AG08396 (cell line): ENCODE measurements at regions not wholly inside any gene's neighbourhood (a gene's known extent, or its start where the extent isn't known, plus 50 kb on each side); places are given as distances from the start of the nearest gene placed in this dataset.
"Not testable (repeated sequence)": the region's sequence is repeated elsewhere in the genome, so short reads cannot be mapped to it uniquely, and the experiment has no call there.

Experiments
- DNase-seq: peaks from one replicate; pipeline ENCODE4 v3.0.0; 2012; ENCODE audit warnings: low spot score, mixed read lengths

DNA sequence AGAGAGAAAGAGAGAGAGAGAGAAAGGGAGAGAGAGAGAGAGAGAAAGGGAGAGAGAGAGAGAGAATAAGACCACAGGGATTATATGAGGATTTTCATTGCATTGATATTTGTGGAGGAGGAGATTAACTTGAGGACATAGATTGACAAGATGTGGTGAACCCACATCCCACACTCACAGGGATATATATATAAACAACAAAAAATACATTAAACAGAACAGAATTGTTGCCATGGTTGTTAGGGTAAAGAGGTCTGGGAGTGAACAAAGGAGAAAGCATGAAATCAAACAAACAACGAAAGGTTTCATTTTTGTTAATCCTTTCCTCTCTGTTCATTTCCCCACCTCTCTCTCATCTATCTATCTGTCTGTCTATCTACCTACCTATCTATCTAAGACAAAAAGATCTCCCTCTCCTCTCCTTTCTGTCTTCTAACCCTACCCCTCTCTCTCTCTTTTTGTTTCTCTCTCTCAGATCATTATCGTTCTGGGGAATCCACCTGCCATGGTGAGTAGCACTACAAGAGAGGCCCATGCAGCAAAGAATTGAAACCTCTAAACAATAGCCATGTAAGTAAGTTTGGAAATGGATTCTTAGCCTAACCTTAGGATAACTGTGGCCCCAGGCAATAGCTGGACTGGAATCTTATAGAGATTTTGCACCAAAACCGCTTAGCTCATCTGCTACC lies 280.9 kb downstream of the RAP2B start:
- DNase-seq = no peak

DNA sequence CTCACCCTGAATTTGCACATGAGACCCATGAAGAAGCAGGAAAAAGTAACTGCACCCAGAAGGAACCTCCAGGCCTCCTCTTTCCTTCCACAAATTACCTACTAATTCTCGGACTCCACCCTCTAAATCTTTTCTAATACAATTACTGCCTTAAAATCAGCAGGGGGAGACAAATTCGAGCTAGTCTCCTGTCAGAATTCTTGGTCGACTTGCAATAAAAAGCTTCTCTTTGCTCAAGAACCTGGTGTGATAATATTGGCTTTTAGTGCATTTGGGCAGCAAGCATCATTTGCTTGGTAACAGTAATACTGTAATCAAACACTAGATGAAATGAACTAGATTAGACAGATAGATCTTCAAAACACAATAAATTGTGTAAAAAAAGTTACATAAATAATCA lies 281.9 kb downstream of the RAP2B start:
- DNase-seq = no peak

DNA sequence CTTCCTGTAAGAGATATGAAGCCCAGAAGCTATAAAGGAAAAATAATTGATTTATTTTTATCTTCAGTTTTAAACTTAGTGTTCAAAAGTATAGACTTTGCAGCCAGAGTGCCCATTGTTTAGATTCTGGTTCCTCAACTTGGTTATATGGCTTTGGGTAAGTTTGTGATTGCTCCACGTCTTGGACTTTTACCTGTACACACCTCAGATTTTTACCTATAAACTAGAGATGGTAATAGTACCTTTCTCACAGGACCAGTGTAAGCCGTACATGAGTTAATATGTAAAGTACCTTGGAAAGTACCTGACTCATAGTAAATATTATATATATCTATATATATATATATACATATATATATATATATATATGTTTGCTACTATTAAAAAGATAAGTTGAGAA lies 283.8 kb downstream of the RAP2B start:
- DNase-seq = no peak

DNA sequence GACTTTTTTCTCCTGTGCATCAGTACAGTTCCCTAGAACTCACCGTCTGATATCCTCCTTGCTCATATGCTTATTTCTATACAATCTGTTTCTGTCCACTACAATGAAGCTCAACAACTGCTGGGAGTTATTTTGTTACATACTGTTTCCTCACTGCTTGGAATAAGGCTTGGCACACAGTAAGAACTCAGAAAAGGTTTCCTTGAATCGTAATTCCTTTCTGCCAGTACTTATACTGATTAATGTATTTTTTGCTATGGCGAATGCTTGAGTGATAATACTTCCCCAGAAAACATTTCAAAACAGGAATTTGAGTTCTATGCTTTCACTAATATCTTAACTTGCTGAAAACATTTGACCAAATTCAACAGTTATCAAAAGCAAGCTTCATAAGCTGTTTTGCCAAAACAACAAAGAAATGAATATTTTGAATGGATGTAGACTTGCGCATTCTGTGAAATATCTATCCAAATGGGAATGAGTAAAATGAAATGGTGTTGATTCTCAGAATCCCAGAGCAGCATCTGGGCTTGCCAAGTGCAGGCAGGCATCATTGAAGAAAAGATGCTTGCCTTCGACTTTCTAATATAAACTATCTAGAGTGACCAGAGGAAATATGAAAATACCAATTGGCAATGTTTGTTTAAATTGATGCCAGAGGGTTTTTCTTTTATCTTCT lies 286.3 kb downstream of the RAP2B start:
- no peak for DNase-seq

DNA sequence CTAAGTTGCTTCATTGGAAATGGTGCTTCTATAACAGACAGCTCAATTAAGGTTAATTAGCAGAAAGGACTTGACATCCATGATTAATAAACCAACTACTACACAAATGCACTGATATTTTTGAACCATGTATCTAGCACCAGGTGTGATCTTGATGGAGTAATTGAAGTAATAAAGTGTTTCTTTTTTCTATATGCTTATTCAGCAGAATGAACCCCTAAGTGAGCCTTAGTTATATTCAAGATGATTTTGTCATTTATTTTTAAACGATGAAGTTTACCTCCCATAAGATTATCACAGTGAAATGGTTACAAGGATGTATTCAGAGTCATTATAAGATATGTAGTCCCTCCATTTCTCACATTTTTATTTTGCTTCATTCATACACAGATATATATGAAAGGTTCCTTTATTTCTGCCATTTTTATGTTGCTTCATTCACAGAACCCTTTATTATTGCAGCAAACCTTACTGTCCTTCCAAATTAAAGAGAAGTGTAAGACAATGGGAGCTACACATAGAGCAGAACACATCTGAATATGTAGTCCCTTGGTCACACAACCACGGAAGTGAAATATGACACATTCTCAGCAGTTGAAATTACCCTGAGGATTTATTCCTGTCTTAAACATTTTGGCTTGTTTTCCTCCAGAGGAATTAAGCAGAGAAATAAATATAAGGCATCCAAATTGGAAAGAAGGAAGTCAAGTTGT lies 295.0 kb downstream of the RAP2B start:
- DNase-seq = no peak

DNA sequence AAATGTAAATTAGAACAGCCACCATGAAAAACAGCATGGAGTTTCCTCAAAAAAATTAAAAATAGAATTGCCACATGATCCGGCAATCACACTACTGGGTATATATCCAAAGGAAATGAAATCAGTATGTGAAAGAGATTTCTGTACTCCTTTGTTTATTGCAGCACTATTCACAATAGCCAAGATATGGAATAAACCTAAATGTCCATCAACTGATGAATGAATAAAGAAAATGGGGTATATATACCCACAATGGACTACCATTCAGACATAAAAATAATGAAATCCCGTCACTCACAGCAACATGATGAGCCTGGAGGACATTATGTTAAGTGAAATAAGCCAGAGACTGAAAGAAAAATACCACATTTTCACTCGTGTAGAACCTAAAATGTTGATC lies 296.9 kb downstream of the RAP2B start:
- no peak for DNase-seq

DNA sequence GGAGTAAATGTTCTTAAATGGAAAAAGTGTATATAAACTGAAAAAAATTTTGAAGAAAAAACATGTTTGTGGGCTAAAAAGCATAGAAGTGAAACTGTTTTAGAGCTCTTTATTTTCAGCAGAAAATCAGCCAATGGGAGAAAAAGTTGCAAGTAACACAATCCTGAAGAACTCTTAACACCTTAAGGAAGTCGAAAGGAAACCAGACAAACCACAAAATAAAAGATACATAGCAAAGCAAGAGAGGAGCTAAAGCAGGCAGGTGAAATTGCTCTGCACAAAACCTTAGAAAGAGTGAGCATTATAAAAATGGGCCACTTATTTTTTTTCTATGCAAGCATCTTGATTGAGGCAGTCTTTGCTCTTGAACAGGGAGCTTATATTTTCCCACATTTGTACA lies 300.5 kb downstream of the RAP2B start:
- no peak for DNase-seq

DNA sequence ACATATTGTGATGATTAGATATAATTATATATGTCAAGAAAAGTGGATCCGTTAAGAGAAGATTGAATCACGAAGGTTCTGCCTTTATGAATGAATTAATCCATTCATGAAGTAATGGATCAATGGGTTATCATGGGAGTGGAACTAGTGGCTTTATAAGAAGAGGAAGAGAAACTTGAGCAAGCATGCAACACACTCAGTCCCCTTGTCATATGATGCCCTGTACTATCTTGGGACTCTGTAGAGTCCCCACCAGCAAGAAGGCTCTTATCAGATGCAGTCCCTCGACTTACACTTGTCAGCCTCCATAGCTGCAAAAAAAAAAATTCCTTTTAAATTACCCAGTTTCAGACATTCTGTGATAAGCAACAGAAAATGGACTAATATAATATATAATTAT lies 301.9 kb downstream of the RAP2B start:
- no peak for DNase-seq

DNA sequence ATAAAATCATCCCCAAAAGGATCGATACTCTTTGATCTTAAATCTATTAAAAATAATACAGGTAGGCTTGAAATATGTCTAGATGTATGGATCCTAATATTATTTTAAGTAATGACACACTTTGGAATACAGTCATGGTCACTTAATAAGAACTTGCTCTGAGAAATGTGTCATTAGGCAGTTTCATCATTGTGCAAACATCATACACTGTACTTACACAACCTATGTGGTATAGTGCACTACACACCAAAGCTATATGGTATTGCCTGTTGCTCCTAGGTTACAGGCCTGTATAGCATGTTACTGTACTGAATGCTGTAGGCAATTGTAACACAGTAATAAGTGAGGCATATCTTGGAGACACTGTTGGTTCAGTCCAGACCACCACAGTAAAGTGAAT lies 307.1 kb downstream of the RAP2B start:
- DNase-seq = no peak

DNA sequence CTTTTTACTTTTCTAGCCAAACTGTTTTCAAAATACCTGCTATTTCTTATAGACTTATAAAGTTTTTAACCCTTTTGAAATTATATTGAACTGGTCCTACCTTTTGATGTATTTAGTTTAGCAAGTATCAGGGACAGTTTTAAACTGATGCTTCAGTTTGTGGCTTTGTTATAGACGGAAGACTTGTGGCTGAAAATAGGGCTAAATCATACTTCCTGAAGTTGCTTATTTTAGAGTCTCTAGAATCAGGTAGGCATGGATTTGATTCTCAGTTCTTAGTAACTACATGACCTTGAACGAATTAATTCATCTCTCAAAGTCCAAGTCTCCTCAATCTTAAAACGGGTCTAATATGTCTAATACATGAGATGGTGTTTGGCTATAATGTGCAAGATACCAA lies 322.8 kb downstream of the RAP2B start:
- DNase-seq = no peak

DNA sequence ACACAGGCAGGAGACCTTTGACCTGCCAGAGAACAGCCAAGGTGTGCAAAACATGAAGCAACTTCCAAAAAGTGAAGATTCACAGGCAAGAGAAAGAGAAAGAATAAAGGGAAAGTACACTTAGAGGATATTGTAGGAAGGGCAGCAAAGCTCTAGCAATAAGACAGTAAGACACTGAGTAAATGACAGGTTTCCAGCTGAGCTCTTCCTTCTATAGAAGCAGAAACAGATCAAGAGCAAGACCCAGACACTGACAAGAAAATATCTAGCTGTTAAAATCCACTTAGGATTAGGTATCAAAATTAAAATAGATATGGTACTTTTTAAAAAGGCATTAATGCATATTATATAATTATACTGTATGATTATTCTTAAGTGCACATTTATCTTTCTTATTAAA lies 333.4 kb downstream of the RAP2B start:
- no peak for DNase-seq

DNA sequence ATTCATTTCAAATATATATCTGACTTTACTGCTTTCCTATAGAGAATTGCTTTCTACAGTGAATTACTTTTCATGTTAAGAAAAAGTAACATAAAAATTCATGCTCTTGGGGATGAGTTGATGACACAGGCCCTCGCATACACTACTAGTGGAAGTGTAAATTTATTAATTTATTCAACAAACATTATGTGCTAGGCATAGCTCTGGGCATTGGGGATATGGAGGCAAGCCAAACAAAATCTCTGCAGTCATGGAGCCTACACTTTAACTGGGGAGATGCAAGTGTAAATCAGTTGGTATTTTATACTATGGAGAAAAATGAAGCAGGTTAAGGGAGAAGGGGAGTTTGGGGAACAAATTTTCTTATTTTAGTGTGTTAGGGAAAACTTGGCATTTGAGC lies 340.7 kb downstream of the RAP2B start:
- DNase-seq = no peak

DNA sequence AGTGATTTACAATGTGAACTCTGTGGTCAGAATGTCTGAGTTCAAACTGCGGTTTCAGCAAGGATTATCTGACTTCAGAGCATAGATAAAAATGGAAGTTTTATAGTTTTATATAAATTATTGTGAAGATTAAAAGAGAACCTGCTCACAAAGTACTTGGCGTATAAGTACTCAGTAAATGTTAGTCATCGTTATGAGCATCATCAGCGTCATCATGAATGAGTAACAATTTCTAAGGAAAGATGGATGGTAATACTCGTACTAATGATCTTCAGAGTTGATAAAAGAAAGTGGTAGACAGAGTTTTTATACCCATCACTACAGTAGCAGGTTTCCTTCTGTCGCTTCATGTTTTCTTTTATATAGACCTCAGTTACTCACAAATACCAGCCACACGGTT lies 341.8 kb downstream of the RAP2B start:
- DNase-seq = no peak

DNA sequence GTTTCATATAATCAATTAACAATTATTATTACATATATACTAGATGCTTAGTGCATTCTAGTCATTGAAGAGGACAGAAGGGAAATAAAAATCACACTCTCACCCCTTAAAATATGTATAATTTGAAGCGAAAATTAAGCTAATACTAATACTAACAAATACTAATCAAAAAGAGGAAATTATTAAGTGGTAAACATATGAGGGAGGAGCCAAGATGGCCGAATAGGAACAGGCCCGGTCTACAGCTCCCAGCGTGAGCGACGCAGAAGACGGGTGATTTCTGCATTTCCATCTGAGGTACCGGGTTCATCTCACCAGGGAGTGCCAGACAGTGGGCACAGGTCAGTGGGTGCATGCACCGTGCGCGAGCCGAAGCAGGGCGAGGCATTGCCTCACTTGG lies 344.2 kb downstream of the RAP2B start:
- not testable (repeated sequence) for DNase-seq

DNA sequence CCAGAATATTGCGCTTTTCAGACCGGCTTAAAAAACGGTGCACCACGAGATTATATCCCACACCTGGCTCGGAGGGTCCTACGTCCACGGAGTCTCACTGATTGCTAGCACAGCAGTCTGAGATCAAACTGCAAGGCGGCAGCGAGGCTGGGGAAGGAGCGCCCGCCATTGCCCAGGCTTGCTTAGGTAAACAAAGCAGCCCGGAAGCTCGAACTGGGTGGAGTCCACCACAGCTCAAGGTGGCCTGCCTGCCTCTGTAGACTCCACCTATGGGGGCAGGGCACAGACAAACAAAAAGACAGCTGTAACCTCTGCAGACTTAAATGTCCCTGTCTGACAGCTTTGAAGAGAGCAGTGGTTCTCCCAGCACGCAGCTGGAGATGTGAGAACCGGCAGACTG lies 344.7 kb downstream of the RAP2B start:
- not testable (repeated sequence) for DNase-seq

DNA sequence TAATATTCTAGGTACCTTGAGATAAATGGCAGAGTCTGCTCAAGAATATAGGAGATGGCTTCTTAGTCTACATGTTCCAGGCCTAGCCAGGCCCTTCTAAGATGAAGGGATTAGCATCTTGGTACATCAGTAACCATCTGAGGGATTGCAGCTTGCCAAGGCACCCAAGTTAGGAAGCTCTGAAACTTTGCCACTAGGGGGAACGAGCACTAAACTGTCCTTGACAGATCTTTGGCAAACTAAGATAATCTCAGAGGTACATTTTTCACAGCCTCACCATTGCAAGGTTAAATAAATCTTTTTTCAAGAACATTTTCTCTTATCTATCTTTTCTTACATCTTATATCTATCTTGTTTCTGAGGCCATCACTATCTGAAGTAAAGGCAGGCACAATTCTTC lies 351.2 kb downstream of the RAP2B start:
- DNase-seq = peak; percentile 3

DNA sequence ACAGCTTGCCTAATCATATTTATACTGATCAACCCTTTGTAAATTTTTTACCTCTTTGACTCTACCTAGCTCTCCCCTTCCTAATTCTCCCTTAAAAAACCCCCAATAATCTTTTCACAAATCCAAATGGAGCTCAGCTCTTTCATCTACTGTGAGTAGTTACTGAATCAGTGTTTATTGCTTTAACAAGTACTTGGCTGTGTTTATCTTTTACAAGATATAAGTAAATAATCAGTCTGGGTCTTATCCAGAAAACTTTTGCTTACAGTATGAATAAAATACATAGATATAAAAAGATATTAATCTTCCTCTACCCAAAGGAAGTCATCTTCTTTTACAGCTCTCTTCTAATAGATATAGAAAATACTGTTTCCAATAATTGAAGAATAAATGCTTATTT lies 366.4 kb downstream of the RAP2B start:
- no peak for DNase-seq

DNA sequence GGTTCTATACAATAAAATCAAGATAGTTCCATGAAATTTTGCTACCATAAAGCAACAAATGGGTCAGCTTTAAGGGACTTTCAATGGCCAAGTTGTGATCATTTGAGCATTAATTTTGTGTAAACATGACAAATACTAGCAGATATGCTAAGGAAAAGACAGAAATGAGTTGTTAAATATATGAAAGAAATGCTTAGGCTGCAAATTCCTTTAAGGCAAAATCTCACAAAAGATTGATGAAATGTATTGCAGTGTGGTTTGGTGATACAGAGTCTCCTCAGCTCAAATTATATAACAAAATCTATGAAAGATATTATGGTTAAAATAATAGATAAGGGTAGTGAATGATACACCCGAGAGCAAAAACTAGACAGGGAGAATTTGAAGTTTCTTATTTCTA lies 377.2 kb downstream of the RAP2B start:
- no peak for DNase-seq

DNA sequence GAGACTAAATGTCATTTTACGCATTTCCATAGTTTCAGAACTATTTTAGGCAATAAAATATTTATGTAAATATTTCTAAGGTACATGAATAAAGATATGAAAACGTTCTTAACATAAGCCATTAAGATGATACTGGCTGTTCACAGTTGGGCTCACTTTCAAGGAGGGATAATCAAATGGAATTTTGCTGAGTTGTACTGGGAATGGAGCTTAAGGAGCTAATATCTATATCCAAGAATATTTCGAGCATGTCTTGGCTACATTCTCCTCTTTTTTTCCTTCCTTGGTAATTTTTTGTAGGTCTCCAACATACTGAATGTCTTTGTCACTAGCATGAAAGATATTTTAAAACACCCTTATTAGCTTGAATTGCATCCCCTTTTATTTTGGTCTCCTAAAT lies 383.4 kb downstream of the RAP2B start:
- no peak for DNase-seq

DNA sequence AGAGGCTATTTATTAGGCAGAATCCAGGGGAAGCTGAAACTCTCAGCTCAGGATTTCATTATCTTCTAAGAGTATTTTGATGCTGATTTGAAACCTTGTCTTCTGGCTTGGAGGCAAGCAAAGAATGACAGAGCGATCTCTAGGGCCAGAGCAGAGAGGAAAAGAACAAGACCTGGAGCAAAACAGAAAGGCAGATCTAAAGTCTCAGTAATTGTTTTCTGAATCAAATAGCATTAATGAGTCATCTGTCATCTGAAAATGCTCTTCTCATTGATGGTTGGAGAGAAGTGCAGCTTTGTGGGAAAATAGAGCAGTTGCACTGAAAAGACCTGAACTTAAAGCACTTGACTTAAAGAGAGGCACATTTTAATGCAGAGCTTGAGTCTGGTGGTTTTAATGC lies 385.9 kb downstream of the RAP2B start:
- DNase-seq = no peak

DNA sequence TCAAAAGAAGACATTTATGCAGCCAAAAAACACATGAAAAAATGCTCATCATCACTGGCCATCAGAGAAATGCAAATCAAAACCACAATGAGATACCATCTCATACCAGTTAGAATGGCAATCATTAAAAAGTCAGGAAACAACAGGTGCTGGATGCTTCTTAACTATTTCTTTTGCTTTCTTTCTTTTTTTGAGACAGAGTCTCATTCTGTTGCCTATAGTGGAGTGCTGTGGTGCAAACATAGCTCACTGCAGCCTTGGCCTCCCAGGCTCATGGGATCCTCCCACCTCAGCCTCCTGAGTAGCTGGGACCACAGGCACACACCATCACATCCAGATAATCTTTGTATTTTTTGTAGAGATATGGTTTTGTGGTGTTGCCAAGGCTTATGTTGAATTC lies 387.7 kb downstream of the RAP2B start:
- DNase-seq = not testable (repeated sequence)

DNA sequence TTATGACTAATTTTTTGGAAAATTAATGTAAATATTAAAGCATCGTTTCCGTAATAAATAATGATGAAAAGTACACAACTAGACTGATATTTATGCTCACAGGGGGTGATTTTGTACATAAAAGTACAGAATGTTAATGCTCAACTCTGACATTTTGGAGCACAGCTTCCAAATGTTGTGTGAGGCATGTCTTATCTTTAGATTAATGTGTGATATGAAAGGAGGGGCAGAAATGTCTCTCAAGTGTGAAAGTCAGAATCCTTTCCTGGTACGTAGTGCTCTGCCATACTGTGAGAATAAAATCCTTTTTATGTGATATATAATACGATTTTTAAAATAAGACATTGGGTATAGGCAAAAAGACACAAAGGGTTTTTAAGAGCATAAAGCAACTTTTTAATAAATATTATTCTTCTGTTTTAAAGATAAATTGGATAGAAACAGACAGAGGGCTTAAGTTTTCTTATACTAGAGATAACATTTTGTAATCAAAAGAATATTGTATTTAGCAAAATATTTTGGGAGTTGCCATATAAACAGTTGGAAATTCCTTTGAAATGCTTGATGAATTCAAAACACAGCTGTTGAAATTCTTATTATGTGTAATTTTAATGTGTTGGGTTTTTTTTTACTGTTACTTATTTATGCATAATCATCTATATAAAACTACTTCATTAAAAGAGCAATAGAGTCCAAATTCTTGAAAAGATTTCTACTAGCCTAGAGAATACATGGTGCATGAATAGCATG lies 389.7 kb downstream of the RAP2B start:
- DNase-seq = no peak
